ENCODE measurements at regions not wholly inside any gene's neighbourhood (a gene's known extent, or its start where the extent isn't known, plus 50 kb on each side); places are given as distances from the start of the nearest gene placed in this dataset.

GRCh38 chr18:73352546-73352945 is 484.8 kb upstream of the NETO1 start:
- H3K4me3 ChIP-seq (ENCODE audit: low read depth in 1 of 3, low read length in 3 of 3): no peak overlapping the region
- no peak overlapping the region for H3K27ac ChIP-seq (ENCODE audit: low read depth in 1 of 2, low read length in 2 of 2)
- no peaks in the 10 kb centered on the region for H3K9me3 ChIP-seq (ENCODE audit: control insufficient read depth in 4 of 4, low read length in 3 of 4)
- WGBS: 27% methylated on average over 1 of the region's 1 CpG
- H3K9ac ChIP-seq (ENCODE audit: low read depth in 1 of 2, low read length in 2 of 2): no peak overlapping the region
- H3K36me3 ChIP-seq (ENCODE audit: control insufficient read depth in 4 of 4, insufficient read depth in 3 of 4, low read depth in 1 of 4, low read length in 3 of 4): no peaks in the 10 kb centered on the region
- no peak for DNase-seq (ENCODE audit: low spot score)
- TF ChIP-seq FOXA2 (IDR thresholded peaks at IDR 0.05) (no peak), ZBTB33 (IDR thresholded peaks at IDR 0.05) (no peak), NR2F2 (IDR thresholded peaks at IDR 0.05) (no peak), ATF3 (IDR thresholded peaks at IDR 0.05) (no peak), HNF4G (IDR thresholded peaks at IDR 0.05) (no peak), FOXA1 (IDR thresholded peaks at IDR 0.05) (no peak), YY1 (IDR thresholded peaks at IDR 0.05) (no peak), JUND (IDR thresholded peaks at IDR 0.05) (no peak), REST (IDR thresholded peaks at IDR 0.05) (no peak), HNF4A (conservative IDR thresholded peaks at IDR 0.05) (no peak), RAD21 (IDR thresholded peaks at IDR 0.05) (no peak), RXRA (IDR thresholded peaks at IDR 0.05) (no peak), GABPA (IDR thresholded peaks at IDR 0.05 in 1 of 2, conservative IDR thresholded peaks at IDR 0.05 in 1 of 2) (no peak), SP1 (IDR thresholded peaks at IDR 0.05) (no peak)
- H3K27me3 ChIP-seq (ENCODE audit: control insufficient read depth in 4 of 4, insufficient read depth in 4 of 4, low read length in 3 of 4): no peaks in the 10 kb centered on the region
- no peaks in the 10 kb centered on the region for H3K4me1 ChIP-seq (ENCODE audit: control insufficient read depth in 4 of 4, insufficient read depth in 4 of 4, low read length in 3 of 4)

- Histone ChIP-seq H3K4me3 (ENCODE audit: low read depth in 1 of 3, low read length in 3 of 3) (peak overlapping the region; percentile 24 to 59 (median 45)), H3K4me1 (ENCODE audit: control insufficient read depth in 4 of 4, insufficient read depth in 4 of 4, low read length in 3 of 4) (peaks cover 0 to 9% (median 2%) of the 10 kb centered on the region in 4 donors), H3K36me3 (ENCODE audit: control insufficient read depth in 4 of 4, insufficient read depth in 3 of 4, low read depth in 1 of 4, low read length in 3 of 4) (no peaks in the 10 kb centered on the region), H3K9ac (ENCODE audit: low read depth in 1 of 2, low read length in 2 of 2) (peak overlapping the region; percentile 20 to 41), H3K27ac (ENCODE audit: low read depth in 1 of 2, low read length in 2 of 2) (peak overlapping the region; percentile 30 to 52), H3K27me3 (ENCODE audit: control insufficient read depth in 4 of 4, insufficient read depth in 4 of 4, low read length in 3 of 4) (no peaks in the 10 kb centered on the region), H3K9me3 (ENCODE audit: control insufficient read depth in 4 of 4, low read length in 3 of 4) (no peaks in the 10 kb centered on the region)
- no peak for DNase-seq (ENCODE audit: low spot score)
- WGBS: 32% methylated on average over 8 of the region's 8 CpGs
- peak; percentile 93 for TF ChIP-seq ATF3 (IDR thresholded peaks at IDR 0.05)
- TF ChIP-seq SP1 (IDR thresholded peaks at IDR 0.05): peak; percentile 88
- peak; percentile 64 for TF ChIP-seq TAF1 (conservative IDR thresholded peaks at IDR 0.05)
- peak; percentile 58 to 80 for TF ChIP-seq RXRA (IDR thresholded peaks at IDR 0.05)
- peak; percentile 61 for TF ChIP-seq REST (IDR thresholded peaks at IDR 0.05)
- no peak for TF ChIP-seq CTCF (IDR thresholded peaks at IDR 0.05; ENCODE audit: low read depth, low read length, missing input control)
- peak; percentile 80 for TF ChIP-seq YY1 (IDR thresholded peaks at IDR 0.05)
- TF ChIP-seq HNF4G (IDR thresholded peaks at IDR 0.05): peak; percentile 19
- peak; percentile 69 for TF ChIP-seq ZBTB33 (IDR thresholded peaks at IDR 0.05)
- peak; percentile 85 for TF ChIP-seq FOXA1 (IDR thresholded peaks at IDR 0.05)
- TF ChIP-seq NR2F2 (IDR thresholded peaks at IDR 0.05): no peak
- peak; percentile 78 for TF ChIP-seq FOXA2 (IDR thresholded peaks at IDR 0.05)
- TF ChIP-seq HNF4A (conservative IDR thresholded peaks at IDR 0.05): peak; percentile 76 to 77
Observed at GRCh38 chr18:73340135-73340977, 472.6 kb upstream of the NETO1 start.

All from liver (tissue), 8 donors.